H1 (cell line): ENCODE measurements at regions not wholly inside any gene's neighbourhood (a gene's known extent, or its start where the extent isn't known, plus 50 kb on each side); places are given as distances from the start of the nearest gene placed in this dataset.

ENCODE experiments used
- CTCF ChIA-PET: fragments of 300-600 bp; sonication (Branson Sonifier 250); formaldehyde crosslinking; loops from one replicate; lab custom pipeline; 2021; ENCODE audit not compliant: partially characterized antibody; lab: Charles Lee
- POLR2A ChIA-PET: fragments of 300-600 bp; sonication (Branson Sonifier 250); formaldehyde crosslinking; loops from one replicate; lab custom pipeline; 2021; ENCODE audit warnings: inconsistent platforms; ENCODE audit not compliant: partially characterized antibody; lab: Charles Lee
- DNase-seq, 2 experiments: peaks; one replicate each; pipeline versions ENCODE4 v3.0.0 to v3.0.0-alpha.2; 2010 to 2022; ENCODE audit warnings: low spot score in 2 of 2, low read depth in 1 of 2, mixed read lengths in 1 of 2
- FAIRE-seq: peaks from 2 replicates; lab custom pipeline; 2011; peaks lifted over from hg19 to GRCh38; lab: Jason Lieb, UNC
- H2AFZ ChIP-seq: 2 replicates; pipeline ENCODE4 v1.8.1; 2012; ENCODE audit warnings: low read length, inconsistent platforms
- H2AK5ac ChIP-seq: 2 replicates; pipeline ENCODE4 v1.6.1; 2013; ENCODE audit warnings: low read depth, low read length
- H2BK120ac ChIP-seq: replicated peaks from 2 replicates; pipeline ENCODE3; 2013; ENCODE audit warnings: low read depth, low read length, inconsistent platforms
- H2BK12ac ChIP-seq: 2 replicates; pipeline ENCODE4 v1.6.1; 2013; ENCODE audit warnings: low read depth, low read length
- H2BK15ac ChIP-seq: 2 replicates; pipeline ENCODE4 v1.6.1; 2013; ENCODE audit warnings: low read length
- H2BK20ac ChIP-seq: 2 replicates; pipeline ENCODE4 v1.6.1; 2013; ENCODE audit warnings: low read length
- H2BK5ac ChIP-seq: 2 replicates; pipeline ENCODE4 v1.6.1; 2013; ENCODE audit warnings: low read depth, low read length
- H3K14ac ChIP-seq: 2 replicates; pipeline ENCODE4 v1.6.1; 2013; ENCODE audit warnings: inconsistent platforms; ENCODE audit not compliant: insufficient read length
- H3K18ac ChIP-seq: 2 replicates; pipeline ENCODE4 v1.6.1; 2013; ENCODE audit warnings: low read length; ENCODE audit errors: extremely low read depth
- H3K23ac ChIP-seq: 2 replicates; pipeline ENCODE4 v1.6.1; 2013; ENCODE audit warnings: inconsistent platforms; ENCODE audit not compliant: insufficient read length
- H3K23me2 ChIP-seq: 2 replicates; pipeline ENCODE4 v1.6.1; 2013; ENCODE audit warnings: low read depth, low read length
- H3K27ac ChIP-seq: 2 replicates; pipeline ENCODE4 v1.6.1; 2011; ENCODE audit warnings: low read depth, low read length, inconsistent platforms
- H3K27me3 ChIP-seq, 4 experiments: replicated peaks in 1 of 4; 1 replicate in 1 of 4; 2 replicates in 3 of 4; pipeline versions ENCODE4 v1.6.1 to v1.8.1; 2011 to 2013; ENCODE audit warnings: low read length in 3 of 4, mild to moderate bottlenecking in 3 of 4, inconsistent platforms in 2 of 4, mixed read lengths in 2 of 4, moderate library complexity in 1 of 4; ENCODE audit not compliant: control insufficient read depth in 3 of 4, insufficient read depth in 3 of 4; ENCODE audit errors: extremely low read depth in 1 of 4
- H3K36me3 ChIP-seq, 4 experiments: 2 replicates each; pipeline versions ENCODE4 v1.6.1 to v1.8.1; 2011 to 2013; ENCODE audit warnings: mild to moderate bottlenecking in 4 of 4, low read length in 3 of 4, moderate library complexity in 2 of 4, control low read depth in 1 of 4, inconsistent platforms in 1 of 4; ENCODE audit not compliant: insufficient read depth in 4 of 4, control insufficient read depth in 2 of 4
- H3K4ac ChIP-seq: replicated peaks from 2 replicates; pipeline ENCODE3; 2013; ENCODE audit warnings: low read length, low read depth, mixed read lengths, inconsistent platforms; ENCODE audit not compliant: insufficient read length
- H3K4me1 ChIP-seq, 4 experiments: replicated peaks in 1 of 4; 1 replicate in 1 of 4; 2 replicates in 3 of 4; pipeline versions ENCODE4 v1.6.1 to v1.8.1; 2011 to 2013; ENCODE audit warnings: low read length in 3 of 4, inconsistent platforms in 2 of 4, mixed read lengths in 1 of 4; ENCODE audit not compliant: insufficient read depth in 4 of 4, control insufficient read depth in 3 of 4
- H3K4me2 ChIP-seq, 2 experiments: 2 replicates each; pipeline versions ENCODE4 v1.6.1 to v1.8.1; 2011 to 2013; ENCODE audit warnings: low read depth in 2 of 2, low read length in 2 of 2, control low read depth in 1 of 2, inconsistent platforms in 1 of 2, mild to moderate bottlenecking in 1 of 2; ENCODE audit not compliant: insufficient read depth in 1 of 2
- H3K4me3 ChIP-seq, 4 experiments: fragments of 200-600, 300-600 bp in 1 of 4; sonication (generic), shearing (Covaris generic), sonication (Bioruptor Twin) in 1 of 4; 2 replicates each; pipeline versions ENCODE4 v1.5.1 to v1.8.1; 2011 to 2016; ENCODE audit warnings: low read length in 4 of 4, low read depth in 3 of 4, control low read depth in 2 of 4, inconsistent platforms in 2 of 4, mild to moderate bottlenecking in 2 of 4, mixed read lengths in 1 of 4, moderate library complexity in 1 of 4; ENCODE audit not compliant: insufficient read depth in 2 of 4; ENCODE audit errors: extremely low read depth in 1 of 4
- H3K56ac ChIP-seq: replicated peaks from 2 replicates; pipeline ENCODE3; 2013; ENCODE audit warnings: low read depth, mild to moderate bottlenecking, mixed read lengths, low read length, inconsistent platforms; ENCODE audit not compliant: insufficient read length
- H3K79me1 ChIP-seq: 2 replicates; pipeline ENCODE4 v1.6.1; 2013; ENCODE audit warnings: low read depth, low read length, control low read depth
- H3K79me2 ChIP-seq, 2 experiments: 2 replicates each; pipeline versions ENCODE4 v1.6.1 to v1.8.1; 2012 to 2013; ENCODE audit warnings: low read length in 2 of 2, mild to moderate bottlenecking in 2 of 2, inconsistent platforms in 1 of 2; ENCODE audit not compliant: insufficient read depth in 2 of 2, control insufficient read depth in 1 of 2
- H3K9ac ChIP-seq, 4 experiments: replicated peaks in 1 of 4; 1 replicate in 1 of 4; 2 replicates in 3 of 4; pipeline versions ENCODE4 v1.6.1 to v1.8.1; 2011 to 2013; ENCODE audit warnings: low read depth in 3 of 4, low read length in 3 of 4, control low read depth in 2 of 4, mild to moderate bottlenecking in 2 of 4, moderate library complexity in 2 of 4, inconsistent platforms in 1 of 4; ENCODE audit errors: extremely low read depth in 1 of 4
- H3K9me3 ChIP-seq, 2 experiments: 2 replicates each; pipeline versions ENCODE4 v1.6.1 to v1.8.1; 2012 to 2013; ENCODE audit warnings: mild to moderate bottlenecking in 2 of 2, moderate library complexity in 2 of 2, control low read depth in 1 of 2, inconsistent platforms in 1 of 2, low read depth in 1 of 2, low read length in 1 of 2, mixed read lengths in 1 of 2; ENCODE audit not compliant: insufficient read depth in 2 of 2
- H4K20me1 ChIP-seq, 2 experiments: replicated peaks in 1 of 2; 2 replicates each; pipeline versions ENCODE3 to v1.8.1; 2011 to 2013; ENCODE audit warnings: inconsistent platforms in 2 of 2, low read length in 2 of 2, mild to moderate bottlenecking in 1 of 2; ENCODE audit not compliant: insufficient read depth in 2 of 2, control insufficient read depth in 1 of 2
- H4K5ac ChIP-seq: 2 replicates; pipeline ENCODE4 v1.6.1; 2013; ENCODE audit warnings: low read length, low read depth, mixed read lengths, inconsistent platforms; ENCODE audit not compliant: insufficient read length
- H4K8ac ChIP-seq: 2 replicates; pipeline ENCODE4 v1.8.0; 2013; ENCODE audit warnings: mild to moderate bottlenecking, moderate library complexity, low read length, inconsistent platforms; ENCODE audit not compliant: insufficient read depth; ENCODE audit errors: extremely low read depth
- H4K91ac ChIP-seq: replicated peaks from 2 replicates; pipeline ENCODE3; 2013; ENCODE audit warnings: low read length, mixed read lengths, inconsistent platforms; ENCODE audit not compliant: insufficient read length
- ATF3 ChIP-seq: IDR thresholded peaks from 2 replicates; pipeline ENCODE4 v1.6.1; 2011; ENCODE audit warnings: low read depth, mild to moderate bottlenecking, low read length; ENCODE audit not compliant: insufficient read depth
- EP300 ChIP-seq, 2 experiments: IDR thresholded peaks; 1 replicate in 1 of 2; 2 replicates in 1 of 2; pipeline ENCODE4 v1.6.1; 2011 to 2012; ENCODE audit warnings: low read depth in 2 of 2, low read length in 2 of 2, mild to moderate bottlenecking in 2 of 2, borderline replicate concordance in 1 of 2, inconsistent platforms in 1 of 2, moderate library complexity in 1 of 2
- HDAC2 ChIP-seq, 2 experiments: fragments of 300-600 bp in 1 of 2; sonication (generic) in 1 of 2; IDR thresholded peaks; 2 replicates each; pipeline ENCODE4 v1.6.1; 2011 to 2012; ENCODE audit warnings: low read depth in 2 of 2, low read length in 2 of 2, mild to moderate bottlenecking in 2 of 2, moderate library complexity in 2 of 2, borderline replicate concordance in 1 of 2, inconsistent platforms in 1 of 2
- KDM4A ChIP-seq: IDR thresholded peaks from one replicate; pipeline ENCODE4 v1.7.1; 2012; ENCODE audit warnings: low read depth, mild to moderate bottlenecking, moderate library complexity, low read length, inconsistent platforms; ENCODE audit not compliant: severe bottlenecking
- POLR2A ChIP-seq, 2 experiments: IDR thresholded peaks; 1 replicate in 1 of 2; 2 replicates in 1 of 2; pipeline ENCODE4 v1.6.1; 2011; ENCODE audit warnings: low read depth in 2 of 2, low read length in 2 of 2, mild to moderate bottlenecking in 2 of 2; ENCODE audit errors: control extremely low read depth in 1 of 2
- SAP30 ChIP-seq: fragments of 300-600 bp; sonication (generic); IDR thresholded peaks from 2 replicates; pipeline ENCODE4 v1.7.1; 2012; ENCODE audit warnings: low read length, moderate library complexity, mild to moderate bottlenecking, inconsistent platforms; ENCODE audit not compliant: insufficient read depth, insufficient replicate concordance
- SP1 ChIP-seq: IDR thresholded peaks from 2 replicates; pipeline ENCODE4 v1.6.1; 2011; ENCODE audit warnings: low read depth, low read length
- SUZ12 ChIP-seq: fragments of 200-600 bp; sonication (generic); IDR thresholded peaks from 2 replicates; pipeline ENCODE4 v1.6.1; 2012; ENCODE audit warnings: mild to moderate bottlenecking, inconsistent platforms, low read length, moderate library complexity, mixed read lengths
- YY1 ChIP-seq: IDR thresholded peaks from 2 replicates; pipeline ENCODE4 v1.6.1; 2011; ENCODE audit warnings: low read depth, mild to moderate bottlenecking, low read length
- WGBS, 2 experiments: shearing (Covaris generic) in 1 of 2; methylation state at CpG; one replicate each; pipeline versions ENCODE4 v1.1.6 to v1.1.7; 2013 to 2015; ENCODE audit warnings: low lambda C conversion rate in 2 of 2, mixed read lengths in 2 of 2, inconsistent platforms in 1 of 2, low coverage in 1 of 2, missing lambda C conversion rate in 1 of 2; ENCODE audit not compliant: insufficient replicate concordance in 2 of 2, insufficient coverage in 1 of 2, insufficient read length in 1 of 2; ENCODE audit errors: extremely low coverage in 1 of 2, missing lambda C conversion rate in 1 of 2; 5-methylcytosine and 5-hydroxymethylcytosine counted together
- TF ChIP-seq, protein P1 (sequence below): IDR thresholded peaks from 2 replicates; pipeline ENCODE4 v1.6.1; 2011; ENCODE audit warnings: low read length, improper control_type of control experiment

- H3K4me3 ChIP-seq, result no peak overlapping the region
- no peak overlapping the region for H3K27ac ChIP-seq
- H3K18ac ChIP-seq, result no peak overlapping the region
- TF ChIP-seq ATF3 (no peak), POLR2A (IDR thresholded peaks at IDR 0.05; ENCODE audit: control extremely low read depth in 1 of 2, low read depth in 2 of 2, low read length in 2 of 2) (no peak), SAP30 (no peak), EP300 (IDR thresholded peaks at IDR 0.05; ENCODE audit: borderline replicate concordance in 1 of 2, low read depth in 2 of 2, low read length in 2 of 2) (no peak), YY1 (no peak), KDM4A (no peak), SUZ12 (no peak), SP1 (no peak), HDAC2 (IDR thresholded peaks at IDR 0.05; ENCODE audit: borderline replicate concordance in 1 of 2, low read depth in 2 of 2, low read length in 2 of 2) (no peak)
- TF ChIP-seq, protein P1, sequence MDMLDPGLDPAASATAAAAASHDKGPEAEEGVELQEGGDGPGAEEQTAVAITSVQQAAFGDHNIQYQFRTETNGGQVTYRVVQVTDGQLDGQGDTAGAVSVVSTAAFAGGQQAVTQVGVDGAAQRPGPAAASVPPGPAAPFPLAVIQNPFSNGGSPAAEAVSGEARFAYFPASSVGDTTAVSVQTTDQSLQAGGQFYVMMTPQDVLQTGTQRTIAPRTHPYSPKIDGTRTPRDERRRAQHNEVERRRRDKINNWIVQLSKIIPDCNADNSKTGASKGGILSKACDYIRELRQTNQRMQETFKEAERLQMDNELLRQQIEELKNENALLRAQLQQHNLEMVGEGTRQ, result no peak
Measured at GRCh38 chr6:21885532-21886114, 292.1 kb downstream of the SOX4 start.

More at GRCh38 chr6:21885532-21886114, 292.1 kb downstream of the SOX4 start:
- H3K4me2 ChIP-seq, result no peak overlapping the region
- no peak overlapping the region for H3K23ac ChIP-seq
- ChIA-PET CTCF (interaction anchor here (1.1 to 2.3 kb wide), 3 partner anchors 11 to 291 kb away, joined by 3 to 7 read pairs (median 3); no protein-coding TSS in a partner anchor), POLR2A (interaction anchor here (0.9 to 1.8 kb wide), 4 partner anchors 10 to 292 kb away, joined by 3 to 5 read pairs (median 4); partner anchors contain the start of gene SOX4)
- H4K5ac ChIP-seq, result no peak overlapping the region
- WGBS, 2 experiments, result 88% methylated on average over 7 of the region's 7 CpGs; no CpG with 5 or more reads in 1 of the 2 experiments
- peaks cover 0 to 69% of the 10 kb centered on the region in 2 experiments; a peak in 2 of 4 replicates for H3K79me2 ChIP-seq
- DNase-seq, result no peak
- peaks cover 0 to 3% (median 0%) of the 10 kb centered on the region in 4 experiments; a peak in 2 of 8 replicates for H3K36me3 ChIP-seq
- no peaks in the 10 kb centered on the region for H3K27me3 ChIP-seq
- H4K20me1 ChIP-seq, result peaks cover 0 to 3% of the 10 kb centered on the region in 2 experiments
- H3K4ac ChIP-seq, result no peak overlapping the region
- no peak overlapping the region for H2BK5ac ChIP-seq
- no peak overlapping the region for H4K8ac ChIP-seq
- H2AFZ ChIP-seq, result no peak overlapping the region
- H3K4me1 ChIP-seq, result peaks cover 2 to 8% (median 5%) of the 10 kb centered on the region in 4 experiments; a peak in 5 of 7 replicates
- H2BK20ac ChIP-seq, result no peak overlapping the region
- H3K9me3 ChIP-seq, result no peaks in the 10 kb centered on the region
- H3K56ac ChIP-seq, result no peak overlapping the region
- H3K14ac ChIP-seq, result no peak overlapping the region
- no peak overlapping the region for H2BK15ac ChIP-seq
- no peak overlapping the region for H2AK5ac ChIP-seq
- H3K9ac ChIP-seq, result peak overlapping the region in 1 of 4 experiments; percentile 2; a peak in 1 of 7 replicates
- peaks cover 5% of the 10 kb centered on the region; the same call in 1 of the 2 replicates for H3K79me1 ChIP-seq
- FAIRE-seq, result no peak
- no peak overlapping the region for H4K91ac ChIP-seq
- no peak overlapping the region for H2BK12ac ChIP-seq
- no peaks in the 10 kb centered on the region; the same call in 1 of the 2 replicates for H3K23me2 ChIP-seq
- H2BK120ac ChIP-seq, result no peak overlapping the region
